GM23338 (cell line): ENCODE measurements at regions not wholly inside any gene's neighbourhood (a gene's known extent, or its start where the extent isn't known, plus 50 kb on each side); places are given as distances from the start of the nearest gene placed in this dataset.
"Not testable (repeated sequence)": the region's sequence is repeated elsewhere in the genome, so short reads cannot be mapped to it uniquely, and the experiment has no call there.

Experiments used
- ATAC-seq: fragments of 200-7000 bp; cut with Tn5 transposase; 3 replicates; pipeline ENCODE4 v1.9.1; 2020
- DNase-seq: peaks from one replicate; pipeline ENCODE4 v3.0.0-alpha.2; 2015; ENCODE audit warnings: low spot score
- H2AFZ ChIP-seq: fragments of 200-600 bp; sonication (generic); 2 replicates; pipeline ENCODE4 v1.8.0; 2016; ENCODE audit warnings: antibody characterized with exemption, mild to moderate bottlenecking, moderate library complexity
- H3F3A ChIP-seq: fragments of 200-600 bp; sonication (generic); replicated peaks from 2 replicates; pipeline ENCODE4 v1.8.0; 2017; ENCODE audit warnings: antibody characterized with exemption, mixed run types, low read depth
- H3K27ac ChIP-seq: fragments of 200-600 bp; sonication (generic); 2 replicates; pipeline ENCODE4 v1.6.1; 2016; ENCODE audit warnings: low read depth
- H3K27me3 ChIP-seq: fragments of 200-600 bp; sonication (generic); 2 replicates; pipeline ENCODE4 v1.8.0; 2016; ENCODE audit warnings: mild to moderate bottlenecking, mixed run types, moderate library complexity; ENCODE audit not compliant: insufficient read depth
- H3K36me3 ChIP-seq: fragments of 200-600 bp; sonication (generic); 2 replicates; pipeline ENCODE4 v1.8.0; 2016; ENCODE audit warnings: mild to moderate bottlenecking; ENCODE audit not compliant: insufficient read depth
- H3K4me1 ChIP-seq: fragments of 200-600 bp; sonication (generic); 2 replicates; pipeline ENCODE4 v1.8.0; 2016; ENCODE audit warnings: mild to moderate bottlenecking, moderate library complexity; ENCODE audit not compliant: insufficient read depth
- H3K4me2 ChIP-seq: fragments of 200-600 bp; sonication (generic); 2 replicates; pipeline ENCODE4 v1.7.1; 2017; ENCODE audit warnings: mixed run types
- H3K4me3 ChIP-seq: fragments of 200-600 bp; sonication (generic); 2 replicates; pipeline ENCODE4 v1.6.1; 2016; ENCODE audit warnings: mixed run types
- H3K79me2 ChIP-seq: fragments of 200-600 bp; sonication (generic); replicated peaks from 2 replicates; pipeline ENCODE4 v1.8.0; 2017; ENCODE audit warnings: mild to moderate bottlenecking; ENCODE audit not compliant: insufficient read depth
- H3K9me2 ChIP-seq: fragments of 200-600 bp; sonication (generic); 2 replicates; pipeline ENCODE4 v1.8.0; 2017; ENCODE audit not compliant: insufficient read depth
- H4K20me1 ChIP-seq: fragments of 200-600 bp; sonication (generic); replicated peaks from 2 replicates; pipeline ENCODE4 v1.8.0; 2017; ENCODE audit warnings: mild to moderate bottlenecking; ENCODE audit not compliant: insufficient read depth
- H3K27ac Mint-ChIP-seq: 2 replicates; pipeline ENCODE4 v1.8.0; 2020; ENCODE audit warnings: inconsistent platforms, mild to moderate bottlenecking, moderate library complexity, mixed read lengths
- H3K27me3 Mint-ChIP-seq: 3 replicates; pipeline ENCODE4 v1.8.0; 2022; ENCODE audit warnings: low read depth, mild to moderate bottlenecking, moderate library complexity, mixed read lengths, inconsistent platforms; ENCODE audit not compliant: insufficient read depth, poor library complexity
- H3K36me3 Mint-ChIP-seq: 3 replicates; pipeline ENCODE4 v1.8.0; 2021; ENCODE audit warnings: low read depth, mild to moderate bottlenecking, inconsistent platforms, moderate library complexity, mixed read lengths
- H3K4me1 Mint-ChIP-seq: 3 replicates; pipeline ENCODE4 v1.8.0; 2020; ENCODE audit warnings: mild to moderate bottlenecking, inconsistent platforms, mixed read lengths
- H3K4me3 Mint-ChIP-seq: 3 replicates; pipeline ENCODE4 v1.8.0; 2021; ENCODE audit warnings: moderate library complexity, mild to moderate bottlenecking, inconsistent platforms, mixed read lengths
- H3K9me3 Mint-ChIP-seq: 3 replicates; pipeline ENCODE4 v1.8.0; 2020; ENCODE audit warnings: moderate library complexity, mild to moderate bottlenecking, inconsistent platforms, mixed read lengths
- ETS1 ChIP-seq: IDR thresholded peaks from 2 replicates; pipeline ENCODE4 v1.6.1; 2016; ENCODE audit warnings: antibody characterized with exemption
- EZH2phosphoT487 ChIP-seq: fragments of 200-600 bp; sonication (generic); IDR thresholded peaks from one replicate; pipeline ENCODE4 v1.8.1; 2018; ENCODE audit warnings: antibody characterized with exemption; ENCODE audit not compliant: unreplicated experiment
- POLR2AphosphoS5 ChIP-seq: IDR thresholded peaks from 2 replicates; pipeline ENCODE4 v1.6.1; 2016; ENCODE audit warnings: antibody characterized with exemption, low read depth
- TF ChIP-seq, protein P1 (sequence below): fragments of 250-450 bp; sonication (Bioruptor Pico); IDR thresholded peaks from 2 replicates; pipeline ENCODE4 v1.5.0; 2020; ENCODE audit warnings: mild to moderate bottlenecking, moderate library complexity

DNA sequence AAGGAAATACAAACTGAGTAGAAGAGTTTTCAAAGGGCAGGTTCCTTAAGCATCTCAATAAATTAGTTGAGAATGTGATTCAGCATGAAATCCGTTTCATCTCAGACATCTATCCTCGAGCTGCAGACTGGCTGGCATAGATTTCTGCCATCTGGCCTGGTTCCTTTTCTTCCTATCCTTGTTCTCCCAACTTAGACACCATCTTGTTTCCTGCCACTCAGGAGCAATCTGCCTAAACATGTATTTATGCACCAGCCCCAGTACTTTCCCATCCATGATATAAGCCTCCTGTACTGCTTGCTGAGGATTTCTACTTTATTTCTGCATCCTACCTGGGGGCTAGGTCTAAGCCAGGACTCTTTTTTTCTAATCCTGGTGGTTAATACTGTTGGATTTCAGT is 359.1 kb upstream of the C11orf87 start:
- Histone ChIP-seq H3K4me2 (no peak overlapping the region), H3K4me1 (peaks cover 7% of the 10 kb centered on the region; the same call in 1 of the 2 replicates), H3K36me3 (no peaks in the 10 kb centered on the region), H3K4me3 (no peak overlapping the region), H3K9me2 (no peaks in the 10 kb centered on the region), H4K20me1 (no peaks in the 10 kb centered on the region), H3K79me2 (no peaks in the 10 kb centered on the region), H3K27ac (no peak overlapping the region), H3K27me3 (peaks cover 22% of the 10 kb centered on the region; the same call in 1 of the 2 replicates), H3F3A (no peaks in the 10 kb centered on the region), H2AFZ (no peak overlapping the region)
- Mint-ChIP-seq H3K4me1 (peaks cover 8% of the 10 kb centered on the region; the same call in 2 of the 3 replicates), H3K9me3 (no peaks in the 10 kb centered on the region; the same call in 2 of the 3 replicates), H3K27ac (no peak overlapping the region), H3K27me3 (peaks cover 8% of the 10 kb centered on the region), H3K4me3 (no peak overlapping the region), H3K36me3 (no peaks in the 10 kb centered on the region)
- TF ChIP-seq POLR2AphosphoS5 = no peak
- TF ChIP-seq ETS1 = no peak
- no peak for TF ChIP-seq EZH2phosphoT487
- TF ChIP-seq, protein P1, sequence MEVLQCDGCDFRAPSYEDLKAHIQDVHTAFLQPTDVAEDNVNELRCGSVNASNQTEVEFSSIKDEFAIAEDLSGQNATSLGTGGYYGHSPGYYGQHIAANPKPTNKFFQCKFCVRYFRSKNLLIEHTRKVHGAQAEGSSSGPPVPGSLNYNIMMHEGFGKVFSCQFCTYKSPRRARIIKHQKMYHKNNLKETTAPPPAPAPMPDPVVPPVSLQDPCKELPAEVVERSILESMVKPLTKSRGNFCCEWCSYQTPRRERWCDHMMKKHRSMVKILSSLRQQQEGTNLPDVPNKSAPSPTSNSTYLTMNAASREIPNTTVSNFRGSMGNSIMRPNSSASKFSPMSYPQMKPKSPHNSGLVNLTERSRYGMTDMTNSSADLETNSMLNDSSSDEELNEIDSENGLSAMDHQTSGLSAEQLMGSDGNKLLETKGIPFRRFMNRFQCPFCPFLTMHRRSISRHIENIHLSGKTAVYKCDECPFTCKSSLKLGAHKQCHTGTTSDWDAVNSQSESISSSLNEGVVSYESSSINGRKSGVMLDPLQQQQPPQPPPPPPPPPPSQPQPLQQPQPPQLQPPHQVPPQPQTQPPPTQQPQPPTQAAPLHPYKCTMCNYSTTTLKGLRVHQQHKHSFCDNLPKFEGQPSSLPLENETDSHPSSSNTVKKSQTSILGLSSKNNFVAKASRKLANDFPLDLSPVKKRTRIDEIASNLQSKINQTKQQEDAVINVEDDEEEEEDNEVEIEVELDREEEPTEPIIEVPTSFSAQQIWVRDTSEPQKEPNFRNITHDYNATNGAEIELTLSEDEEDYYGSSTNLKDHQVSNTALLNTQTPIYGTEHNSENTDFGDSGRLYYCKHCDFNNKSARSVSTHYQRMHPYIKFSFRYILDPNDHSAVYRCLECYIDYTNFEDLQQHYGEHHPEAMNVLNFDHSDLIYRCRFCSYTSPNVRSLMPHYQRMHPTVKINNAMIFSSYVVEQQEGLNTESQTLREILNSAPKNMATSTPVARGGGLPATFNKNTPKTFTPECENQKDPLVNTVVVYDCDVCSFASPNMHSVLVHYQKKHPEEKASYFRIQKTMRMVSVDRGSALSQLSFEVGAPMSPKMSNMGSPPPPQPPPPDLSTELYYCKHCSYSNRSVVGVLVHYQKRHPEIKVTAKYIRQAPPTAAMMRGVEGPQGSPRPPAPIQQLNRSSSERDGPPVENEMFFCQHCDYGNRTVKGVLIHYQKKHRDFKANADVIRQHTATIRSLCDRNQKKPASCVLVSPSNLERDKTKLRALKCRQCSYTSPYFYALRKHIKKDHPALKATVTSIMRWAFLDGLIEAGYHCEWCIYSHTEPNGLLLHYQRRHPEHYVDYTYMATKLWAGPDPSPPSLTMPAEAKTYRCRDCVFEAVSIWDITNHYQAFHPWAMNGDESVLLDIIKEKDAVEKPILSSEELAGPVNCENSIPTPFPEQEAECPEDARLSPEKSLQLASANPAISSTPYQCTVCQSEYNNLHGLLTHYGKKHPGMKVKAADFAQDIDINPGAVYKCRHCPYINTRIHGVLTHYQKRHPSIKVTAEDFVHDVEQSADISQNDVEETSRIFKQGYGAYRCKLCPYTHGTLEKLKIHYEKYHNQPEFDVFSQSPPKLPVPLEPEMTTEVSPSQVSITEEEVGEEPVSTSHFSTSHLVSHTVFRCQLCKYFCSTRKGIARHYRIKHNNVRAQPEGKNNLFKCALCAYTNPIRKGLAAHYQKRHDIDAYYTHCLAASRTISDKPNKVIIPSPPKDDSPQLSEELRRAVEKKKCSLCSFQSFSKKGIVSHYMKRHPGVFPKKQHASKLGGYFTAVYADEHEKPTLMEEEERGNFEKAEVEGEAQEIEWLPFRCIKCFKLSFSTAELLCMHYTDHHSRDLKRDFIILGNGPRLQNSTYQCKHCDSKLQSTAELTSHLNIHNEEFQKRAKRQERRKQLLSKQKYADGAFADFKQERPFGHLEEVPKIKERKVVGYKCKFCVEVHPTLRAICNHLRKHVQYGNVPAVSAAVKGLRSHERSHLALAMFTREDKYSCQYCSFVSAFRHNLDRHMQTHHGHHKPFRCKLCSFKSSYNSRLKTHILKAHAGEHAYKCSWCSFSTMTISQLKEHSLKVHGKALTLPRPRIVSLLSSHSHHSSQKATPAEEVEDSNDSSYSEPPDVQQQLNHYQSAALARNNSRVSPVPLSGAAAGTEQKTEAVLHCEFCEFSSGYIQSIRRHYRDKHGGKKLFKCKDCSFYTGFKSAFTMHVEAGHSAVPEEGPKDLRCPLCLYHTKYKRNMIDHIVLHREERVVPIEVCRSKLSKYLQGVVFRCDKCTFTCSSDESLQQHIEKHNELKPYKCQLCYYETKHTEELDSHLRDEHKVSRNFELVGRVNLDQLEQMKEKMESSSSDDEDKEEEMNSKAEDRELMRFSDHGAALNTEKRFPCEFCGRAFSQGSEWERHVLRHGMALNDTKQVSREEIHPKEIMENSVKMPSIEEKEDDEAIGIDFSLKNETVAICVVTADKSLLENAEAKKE (CRISPR knock-in tag) = no peak
- ATAC-seq (no peak), DNase-seq (no peak)

GRCh38 chr11:109064618-109065311 is 357.2 kb upstream of the C11orf87 start:
- not testable (repeated sequence) for H3K9me3 Mint-ChIP-seq, DNase-seq, H3K27me3 ChIP-seq, H3K36me3 ChIP-seq, H3K79me2 ChIP-seq, H4K20me1 ChIP-seq, H3K9me2 ChIP-seq, H3K4me3 Mint-ChIP-seq, H3K4me1 Mint-ChIP-seq, H3K4me2 ChIP-seq, H3F3A ChIP-seq, H3K27ac ChIP-seq, H3K4me3 ChIP-seq, H3K27ac Mint-ChIP-seq, ATAC-seq, H3K4me1 ChIP-seq, H2AFZ ChIP-seq, H3K27me3 Mint-ChIP-seq, H3K36me3 Mint-ChIP-seq
